GM23338 (cell line): ENCODE measurements at regions not wholly inside any gene's neighbourhood (a gene's known extent, or its start where the extent isn't known, plus 50 kb on each side); places are given as distances from the start of the nearest gene placed in this dataset.

Experiments used
- CREB1 ChIP-seq: fragments of 250-450 bp; sonication (Bioruptor Pico); IDR thresholded peaks from 2 replicates; pipeline ENCODE4 v1.5.0; 2020; ENCODE audit warnings: low read depth, mild to moderate bottlenecking, moderate library complexity
- CTCF ChIP-seq, 2 experiments: fragments of 200-600 bp in 1 of 2; sonication (generic) in 1 of 2; conservative IDR thresholded peaks; 2 replicates each; pipeline versions ENCODE4 v1.5.1 to v1.6.1; 2016 to 2017; ENCODE audit warnings: antibody characterized with exemption in 2 of 2, low read depth in 2 of 2, mild to moderate bottlenecking in 2 of 2, moderate library complexity in 1 of 2
- EZH2 ChIP-seq: fragments of 200-600 bp; sonication (generic); IDR thresholded peaks from one replicate; pipeline ENCODE4 v1.8.0; 2017; ENCODE audit warnings: antibody characterized with exemption, mild to moderate bottlenecking, low read depth; ENCODE audit not compliant: unreplicated experiment
- EZH2phosphoT487 ChIP-seq: fragments of 200-600 bp; sonication (generic); IDR thresholded peaks from one replicate; pipeline ENCODE4 v1.8.1; 2018; ENCODE audit warnings: antibody characterized with exemption; ENCODE audit not compliant: unreplicated experiment
- JUNB ChIP-seq: IDR thresholded peaks from one replicate; pipeline ENCODE4 v1.6.1; 2016; ENCODE audit warnings: antibody characterized with exemption; ENCODE audit not compliant: unreplicated experiment
- NANOG ChIP-seq: IDR thresholded peaks from 2 replicates; pipeline ENCODE4 v1.6.1; 2016; ENCODE audit warnings: antibody characterized with exemption, borderline replicate concordance
- POLR2AphosphoS5 ChIP-seq: IDR thresholded peaks from 2 replicates; pipeline ENCODE4 v1.6.1; 2016; ENCODE audit warnings: antibody characterized with exemption, low read depth
- REST ChIP-seq: IDR thresholded peaks from one replicate; pipeline ENCODE4 v1.6.1; 2018; ENCODE audit warnings: antibody characterized with exemption; ENCODE audit not compliant: unreplicated experiment
- ZNF114 ChIP-seq: fragments of 250-450 bp; sonication (Bioruptor Pico); IDR thresholded peaks from 2 replicates; pipeline ENCODE4 v1.5.0; 2020; ENCODE audit warnings: mild to moderate bottlenecking, moderate library complexity
- ZNF331 ChIP-seq: fragments of 250-450 bp; sonication (Bioruptor Pico); IDR thresholded peaks from 2 replicates; pipeline ENCODE4 v1.5.0; 2020; ENCODE audit warnings: low read depth, mild to moderate bottlenecking, moderate library complexity

- TF ChIP-seq CTCF (conservative IDR thresholded peaks at IDR 0.05; ENCODE audit: low read depth in 2 of 2), result no peak
- TF ChIP-seq EZH2, result no peak
- TF ChIP-seq NANOG, result no peak
- no peak for TF ChIP-seq POLR2AphosphoS5
- no peak for TF ChIP-seq EZH2phosphoT487
- no peak for TF ChIP-seq ZNF331 (CRISPR knock-in tag)
- TF ChIP-seq JUNB, result no peak
- no peak for TF ChIP-seq REST
- no peak for TF ChIP-seq CREB1 (CRISPR knock-in tag)
- TF ChIP-seq ZNF114 (CRISPR knock-in tag), result no peak
Measured at GRCh38 chr2:558879-559278, 118.3 kb downstream of the TMEM18 start.
